Small intestine (tissue), 7 donors: ENCODE measurements at regions not wholly inside any gene's neighbourhood (a gene's known extent, or its start where the extent isn't known, plus 50 kb on each side); places are given as distances from the start of the nearest gene placed in this dataset.

Experiments
- DNase-seq, 2 donors: peaks; one replicate each; pipeline versions ENCODE4 v3.0.0 to v3.0.0-alpha.2; 2013
- FAIRE-seq: peaks from 2 replicates; lab custom pipeline; 2012; peaks lifted over from hg19 to GRCh38; lab: Jason Lieb, UNC
- H3K27ac ChIP-seq, 3 donors: one replicate each; pipeline ENCODE4 v1.5.1; 2013; ENCODE audit warnings: low read length in 2 of 3, mild to moderate bottlenecking in 2 of 3, control low read depth in 1 of 3, inconsistent platforms in 1 of 3, low read depth in 1 of 3, moderate library complexity in 1 of 3
- H3K27me3 ChIP-seq, 3 donors: one replicate each; pipeline ENCODE4 v1.6.1; 2013; ENCODE audit warnings: low read length in 3 of 3, inconsistent platforms in 1 of 3; ENCODE audit not compliant: control insufficient read depth in 3 of 3, insufficient read depth in 3 of 3
- H3K36me3 ChIP-seq, 3 donors: one replicate each; pipeline ENCODE4 v1.6.1; 2013; ENCODE audit warnings: low read length in 3 of 3, inconsistent platforms in 1 of 3, low read depth in 1 of 3, mild to moderate bottlenecking in 1 of 3, moderate library complexity in 1 of 3; ENCODE audit not compliant: control insufficient read depth in 3 of 3, insufficient read depth in 2 of 3
- H3K4me1 ChIP-seq, 3 donors: one replicate each; pipeline ENCODE4 v1.6.1; 2013; ENCODE audit warnings: low read length in 2 of 3, inconsistent platforms in 1 of 3, low read depth in 1 of 3, mild to moderate bottlenecking in 1 of 3, moderate library complexity in 1 of 3; ENCODE audit not compliant: control insufficient read depth in 3 of 3, insufficient read depth in 2 of 3
- H3K4me3 ChIP-seq, 3 donors: one replicate each; pipeline ENCODE4 v1.5.1; 2013; ENCODE audit warnings: low read length in 3 of 3, control low read depth in 1 of 3, inconsistent platforms in 1 of 3, low read depth in 1 of 3, mild to moderate bottlenecking in 1 of 3, moderate library complexity in 1 of 3
- H3K9me3 ChIP-seq, 2 donors: one replicate each; pipeline ENCODE4 v1.6.1; 2013; ENCODE audit warnings: low read depth in 1 of 2, low read length in 1 of 2; ENCODE audit not compliant: control insufficient read depth in 2 of 2, insufficient read depth in 1 of 2
- WGBS, 3 donors: extraction: QIAGEN DNeasy Blood & Tissue Kit; methylation state at CpG; one replicate each; pipeline ENCODE4 v1.1.7; 2013; 5-methylcytosine and 5-hydroxymethylcytosine counted together
- donor health status: healthy with polysubstance abuse.
- donor health status: control.
- donor health status: control.
- donor health status: Bipolar disorder and iron deficiency.
- donor health status: healthy.

GRCh38 chr7:25720427-25720826 is 431.6 kb upstream of the NFE2L3 start:
- no peaks in the 10 kb centered on the region for H3K4me1 ChIP-seq
- no peaks in the 10 kb centered on the region for H3K36me3 ChIP-seq
- FAIRE-seq (no peak), DNase-seq (no peak)
- H3K27me3 ChIP-seq = peaks cover 0 to 3% (median 0%) of the 10 kb centered on the region in 3 donors
- no peak overlapping the region for H3K4me3 ChIP-seq
- H3K9me3 ChIP-seq = no peaks in the 10 kb centered on the region
- WGBS, 3 donors = 34 to 60% (median 58%) methylated on average over 2 of the region's 2 CpGs
- H3K27ac ChIP-seq = no peak overlapping the region

DNA sequence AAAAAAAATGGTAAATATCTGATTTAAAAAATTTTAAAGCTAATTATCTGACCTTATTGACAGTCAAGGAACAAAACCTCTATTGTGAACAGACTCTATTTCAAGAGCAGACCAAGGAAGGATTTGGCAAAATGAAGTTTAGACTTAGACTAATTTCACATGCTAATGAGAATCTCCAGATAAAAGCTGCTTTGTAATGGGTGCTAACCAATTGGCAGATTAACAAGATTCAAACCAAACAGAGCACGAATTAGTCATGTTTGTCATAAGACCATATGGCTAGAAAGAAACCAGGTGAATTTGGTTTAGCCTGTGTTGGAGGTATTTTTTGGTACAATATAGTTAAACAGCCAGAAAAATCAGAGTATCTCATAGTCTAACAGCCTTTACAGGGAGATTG is 429.1 kb upstream of the NFE2L3 start:
- H3K4me1 ChIP-seq = no peaks in the 10 kb centered on the region
- no peak for FAIRE-seq
- WGBS, 3 donors = 6 to 35% (median 8%) methylated on average over 1 of the region's 1 CpG
- peaks cover 0 to 3% (median 3%) of the 10 kb centered on the region in 3 donors for H3K27me3 ChIP-seq
- no peak overlapping the region for H3K4me3 ChIP-seq
- DNase-seq = no peak
- H3K36me3 ChIP-seq = no peaks in the 10 kb centered on the region
- no peaks in the 10 kb centered on the region for H3K9me3 ChIP-seq
- H3K27ac ChIP-seq = no peak overlapping the region

GRCh38 chr7:25725451-25725850 is 426.5 kb upstream of the NFE2L3 start:
- H3K9me3 ChIP-seq = no peaks in the 10 kb centered on the region
- FAIRE-seq = no peak
- H3K4me3 ChIP-seq = no peak overlapping the region
- DNase-seq = no peak
- H3K27me3 ChIP-seq = peaks cover 0 to 8% (median 0%) of the 10 kb centered on the region in 3 donors
- WGBS, 3 donors = 72 to 77% (median 75%) methylated on average over 2 of the region's 2 CpGs
- H3K4me1 ChIP-seq = no peaks in the 10 kb centered on the region
- no peak overlapping the region for H3K27ac ChIP-seq
- H3K36me3 ChIP-seq = no peaks in the 10 kb centered on the region

- Histone ChIP-seq H3K4me3 (no peak overlapping the region), H3K9me3 (no peaks in the 10 kb centered on the region), H3K36me3 (no peaks in the 10 kb centered on the region), H3K4me1 (no peaks in the 10 kb centered on the region), H3K27ac (no peak overlapping the region), H3K27me3 (peaks cover 0 to 8% (median 0%) of the 10 kb centered on the region in 3 donors)
- no peak for FAIRE-seq
- WGBS, 3 donors = 60 to 65% (median 60%) methylated on average over 8 of the region's 8 CpGs
- no peak for DNase-seq
Measured at GRCh38 chr7:25726170-25726780, 425.7 kb upstream of the NFE2L3 start.

GRCh38 chr7:25726781-25727311 is 425.2 kb upstream of the NFE2L3 start:
- Histone ChIP-seq H3K4me3 (no peak overlapping the region), H3K4me1 (no peaks in the 10 kb centered on the region), H3K27ac (no peak overlapping the region), H3K36me3 (no peaks in the 10 kb centered on the region), H3K27me3 (peaks cover 0 to 8% (median 0%) of the 10 kb centered on the region in 3 donors), H3K9me3 (no peaks in the 10 kb centered on the region)
- FAIRE-seq (no peak), DNase-seq (no peak)
- WGBS, 3 donors = 75 to 82% (median 81%) methylated on average over 8 of the region's 8 CpGs

DNA sequence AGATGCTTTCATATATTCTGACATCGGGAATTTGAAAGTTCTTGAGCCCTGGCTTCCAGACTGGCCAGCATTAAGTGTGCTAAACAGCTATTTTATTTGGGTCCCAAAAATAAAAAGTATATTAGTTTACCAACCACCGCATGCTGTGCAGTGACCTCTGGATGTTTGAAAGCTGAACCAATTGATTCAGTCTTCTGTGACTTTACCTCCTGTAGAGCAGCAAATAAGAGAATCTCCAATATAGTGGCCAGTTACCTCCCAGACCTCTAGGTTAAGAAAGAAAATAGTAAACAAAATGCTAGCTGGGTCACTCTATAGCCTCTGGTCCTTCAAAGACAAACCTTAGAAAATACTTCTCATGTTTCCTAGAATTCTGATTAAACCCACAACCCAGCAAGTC is 424.6 kb upstream of the NFE2L3 start:
- Histone ChIP-seq H3K27me3 (peaks cover 0 to 8% (median 0%) of the 10 kb centered on the region in 3 donors), H3K27ac (no peak overlapping the region), H3K4me1 (no peaks in the 10 kb centered on the region), H3K36me3 (no peaks in the 10 kb centered on the region), H3K4me3 (no peak overlapping the region), H3K9me3 (no peaks in the 10 kb centered on the region)
- FAIRE-seq (no peak), DNase-seq (no peak)
- WGBS, 3 donors = 37 to 81% (median 79%) methylated on average over 2 of the region's 2 CpGs

DNA sequence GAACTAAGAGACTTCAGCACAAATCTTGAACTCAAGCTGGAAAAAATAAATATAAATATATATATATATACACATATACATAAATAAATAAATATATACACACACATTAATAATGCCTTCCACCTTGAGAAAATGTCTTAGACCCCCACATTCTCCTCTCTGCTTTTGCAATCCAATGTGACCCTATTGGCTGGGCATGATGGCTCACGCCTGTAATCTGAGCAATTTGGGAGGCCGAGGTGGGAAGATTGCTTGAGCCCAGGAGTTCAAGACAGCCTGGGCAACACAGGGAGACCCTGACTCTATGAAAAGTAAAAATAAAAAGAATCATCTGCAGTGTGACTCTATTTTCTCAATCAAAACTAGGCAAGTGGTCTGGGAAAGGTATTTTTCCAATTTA is 424.1 kb upstream of the NFE2L3 start:
- no peak for DNase-seq
- no peak overlapping the region for H3K4me3 ChIP-seq
- no peak for FAIRE-seq
- WGBS, 3 donors = 80 to 92% (median 81%) methylated on average over 2 of the region's 2 CpGs
- no peaks in the 10 kb centered on the region for H3K4me1 ChIP-seq
- no peaks in the 10 kb centered on the region for H3K36me3 ChIP-seq
- peaks cover 0 to 8% (median 0%) of the 10 kb centered on the region in 3 donors for H3K27me3 ChIP-seq
- no peaks in the 10 kb centered on the region for H3K9me3 ChIP-seq
- no peak overlapping the region for H3K27ac ChIP-seq

GRCh38 chr7:25731068-25731845 is 420.7 kb upstream of the NFE2L3 start:
- no peak overlapping the region for H3K27ac ChIP-seq
- no peaks in the 10 kb centered on the region for H3K36me3 ChIP-seq
- H3K9me3 ChIP-seq = no peaks in the 10 kb centered on the region
- no peak overlapping the region for H3K4me3 ChIP-seq
- FAIRE-seq = no peak
- DNase-seq = no peak
- WGBS, 3 donors = 41 to 64% (median 53%) methylated on average over 8 of the region's 8 CpGs
- H3K4me1 ChIP-seq = no peaks in the 10 kb centered on the region
- H3K27me3 ChIP-seq = peaks cover 0 to 11% (median 0%) of the 10 kb centered on the region in 3 donors
